HG02571 (cell line): ENCODE measurements at regions not wholly inside any gene's neighbourhood (a gene's known extent, or its start where the extent isn't known, plus 50 kb on each side); places are given as distances from the start of the nearest gene placed in this dataset.

Source experiments
- ATAC-seq: cut with Tn5 transposase; IDR thresholded peaks from one replicate; pipeline ENCODE4 v1.9.1; 2021; ENCODE audit warnings: mild to moderate bottlenecking, moderate library complexity; ENCODE audit not compliant: unreplicated experiment

GRCh38 chr12:90020014-90020413 lies 311.4 kb upstream of the ATP2B1 start:
- ATAC-seq, result no peak

- no peak for ATAC-seq
These were observed 308.7 kb upstream of the ATP2B1 start for GRCh38 chr12:90017316-90017715.

- no peak for ATAC-seq
These were observed 306.6 kb upstream of the ATP2B1 start for GRCh38 chr12:90015228-90015627.

- no peak for ATAC-seq
These were observed 304.8 kb upstream of the ATP2B1 start for GRCh38 chr12:90013409-90013808.

GRCh38 chr12:90010089-90010488 lies 301.5 kb upstream of the ATP2B1 start:
- ATAC-seq, result no peak

- no peak for ATAC-seq
These were observed 299.6 kb upstream of the ATP2B1 start for GRCh38 chr12:90008277-90008676.

- no peak for ATAC-seq
These were observed 295.9 kb upstream of the ATP2B1 start for GRCh38 chr12:90004319-90005074.

- no peak for ATAC-seq
These were observed 295.1 kb upstream of the ATP2B1 start for GRCh38 chr12:90003688-90004087.

GRCh38 chr12:90000721-90001120 lies 292.1 kb upstream of the ATP2B1 start:
- ATAC-seq, result no peak

- ATAC-seq, result no peak
These were observed 291.3 kb upstream of the ATP2B1 start for GRCh38 chr12:89999699-90000505.

- ATAC-seq, result no peak
These were observed 287.2 kb upstream of the ATP2B1 start for GRCh38 chr12:89995870-89996269.

- no peak for ATAC-seq
These were observed 286.3 kb upstream of the ATP2B1 start for GRCh38 chr12:89994911-89995310.

GRCh38 chr12:89993632-89994031 lies 285.0 kb upstream of the ATP2B1 start:
- no peak for ATAC-seq

- ATAC-seq, result no peak
These were observed 284.2 kb upstream of the ATP2B1 start for GRCh38 chr12:89992668-89993451.

- no peak for ATAC-seq
These were observed 283.4 kb upstream of the ATP2B1 start for GRCh38 chr12:89991807-89992590.

GRCh38 chr12:89988188-89988915 lies 279.7 kb upstream of the ATP2B1 start:
- ATAC-seq, result no peak

GRCh38 chr12:89985935-89986334 lies 277.3 kb upstream of the ATP2B1 start:
- ATAC-seq, result no peak

- no peak for ATAC-seq
These were observed 276.2 kb upstream of the ATP2B1 start for GRCh38 chr12:89984846-89985245.

GRCh38 chr12:89983622-89984021 lies 275.0 kb upstream of the ATP2B1 start:
- no peak for ATAC-seq

GRCh38 chr12:89980236-89980635 lies 271.6 kb upstream of the ATP2B1 start:
- ATAC-seq, result no peak
